ENCODE measurements at regions not wholly inside any gene's neighbourhood (a gene's known extent, or its start where the extent isn't known, plus 50 kb on each side); places are given as distances from the start of the nearest gene placed in this dataset.

GRCh38 chr16:52066962-52067361 lies 480.0 kb downstream of the TOX3 start:
- TF ChIP-seq, protein P1, sequence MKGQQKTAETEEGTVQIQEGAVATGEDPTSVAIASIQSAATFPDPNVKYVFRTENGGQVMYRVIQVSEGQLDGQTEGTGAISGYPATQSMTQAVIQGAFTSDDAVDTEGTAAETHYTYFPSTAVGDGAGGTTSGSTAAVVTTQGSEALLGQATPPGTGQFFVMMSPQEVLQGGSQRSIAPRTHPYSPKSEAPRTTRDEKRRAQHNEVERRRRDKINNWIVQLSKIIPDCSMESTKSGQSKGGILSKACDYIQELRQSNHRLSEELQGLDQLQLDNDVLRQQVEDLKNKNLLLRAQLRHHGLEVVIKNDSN (IDR thresholded peaks at IDR 0.05): no peak
- no peak for TF ChIP-seq TAF1 (IDR thresholded peaks at IDR 0.05; ENCODE audit: low read depth)
- TF ChIP-seq RAD21 (IDR thresholded peaks at IDR 0.05; ENCODE audit: low read depth): no peak
- TF ChIP-seq YY1 (IDR thresholded peaks at IDR 0.05; ENCODE audit: low read depth): no peak
- TF ChIP-seq, protein P2, sequence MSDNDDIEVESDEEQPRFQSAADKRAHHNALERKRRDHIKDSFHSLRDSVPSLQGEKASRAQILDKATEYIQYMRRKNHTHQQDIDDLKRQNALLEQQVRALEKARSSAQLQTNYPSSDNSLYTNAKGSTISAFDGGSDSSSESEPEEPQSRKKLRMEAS (IDR thresholded peaks at IDR 0.05): no peak
- no peak for TF ChIP-seq EP300 (IDR thresholded peaks at IDR 0.05; ENCODE audit: borderline replicate concordance)
